Large intestine (tissue), 3 donors: ENCODE measurements at regions not wholly inside any gene's neighbourhood (a gene's known extent, or its start where the extent isn't known, plus 50 kb on each side); places are given as distances from the start of the nearest gene placed in this dataset.
A peak's percentile ranks its signal among the peaks of the same experiment; 100 is the strongest.

Experiments used
- DNase-seq, 2 donors: peaks; one replicate each; pipeline versions ENCODE4 v3.0.0 to v3.0.0-alpha.2; 2013
- H3K27ac ChIP-seq: one replicate; pipeline ENCODE4 v1.5.1; 2013; ENCODE audit warnings: low read length
- H3K27me3 ChIP-seq: 2 replicates; pipeline ENCODE4 v1.6.1; 2013; ENCODE audit warnings: low read length; ENCODE audit not compliant: control insufficient read depth, insufficient read depth
- H3K36me3 ChIP-seq: 2 replicates; pipeline ENCODE4 v1.6.1; 2013; ENCODE audit warnings: low read length; ENCODE audit not compliant: control insufficient read depth, insufficient read depth
- H3K4me1 ChIP-seq: one replicate; pipeline ENCODE4 v1.6.1; 2013; ENCODE audit warnings: low read length; ENCODE audit not compliant: control insufficient read depth, insufficient read depth
- H3K4me3 ChIP-seq: one replicate; pipeline ENCODE4 v1.5.1; 2013; ENCODE audit warnings: low read length
- H3K9me3 ChIP-seq: one replicate; pipeline ENCODE4 v1.6.1; 2013; ENCODE audit warnings: mild to moderate bottlenecking, low read depth, low read length, moderate library complexity; ENCODE audit not compliant: control insufficient read depth
- WGBS: methylation state at CpG from one replicate; pipeline ENCODE4 v1.1.5; 2013; ENCODE audit warnings: low lambda C conversion rate; ENCODE audit not compliant: insufficient coverage; 5-methylcytosine and 5-hydroxymethylcytosine counted together

DNA sequence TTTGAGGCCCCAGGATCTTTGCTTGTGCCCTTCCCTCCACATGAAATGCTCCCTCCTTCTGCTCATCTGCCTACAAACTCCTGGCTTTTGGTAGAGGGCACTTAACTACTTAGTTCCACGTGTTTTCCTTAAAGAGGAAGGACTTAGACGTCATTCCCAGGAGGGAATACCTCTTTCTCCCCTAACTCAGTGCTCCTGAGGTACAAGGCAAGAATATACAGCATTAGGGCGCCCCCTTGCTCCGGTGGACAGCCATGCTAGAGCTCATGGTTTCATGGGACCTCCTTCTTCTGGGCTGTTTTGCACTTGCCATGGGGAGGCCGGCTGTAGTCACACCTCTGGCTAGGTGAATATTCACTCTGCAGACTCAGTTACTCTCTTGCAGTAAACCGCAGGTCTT is 93.8 kb upstream of the LY86 start:
- Histone ChIP-seq H3K9me3 (no peaks in the 10 kb centered on the region), H3K4me3 (no peak overlapping the region), H3K4me1 (no peaks in the 10 kb centered on the region), H3K27ac (no peak overlapping the region), H3K36me3 (no peaks in the 10 kb centered on the region), H3K27me3 (no peaks in the 10 kb centered on the region)
- WGBS = no CpG with 5 or more reads among the region's 6 CpGs
- DNase-seq = peak in 1 of 2 donors; percentile 6

DNA sequence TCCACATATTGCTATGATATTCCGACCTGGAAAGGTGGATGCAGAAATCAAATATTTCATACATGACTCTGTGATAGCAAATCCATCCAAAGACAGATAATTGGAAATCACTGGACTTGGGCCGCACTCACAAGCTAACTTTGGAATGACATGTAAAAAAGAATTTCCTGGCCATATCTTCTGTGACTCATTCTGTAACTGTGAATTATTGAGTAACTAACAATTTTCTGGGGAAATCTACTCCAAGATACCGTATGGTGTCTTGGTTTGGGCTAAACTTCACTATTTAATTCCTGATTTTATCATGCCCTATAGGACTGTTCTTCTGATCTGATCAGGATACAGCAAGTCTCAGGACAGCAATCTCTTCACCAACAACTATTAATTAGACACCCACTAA is 92.7 kb upstream of the LY86 start:
- H3K27ac ChIP-seq = no peak overlapping the region
- H3K4me3 ChIP-seq = no peak overlapping the region
- no peaks in the 10 kb centered on the region for H3K9me3 ChIP-seq
- WGBS = 100% methylated on average over 1 of the region's 3 CpGs
- DNase-seq = no peak
- H3K36me3 ChIP-seq = no peaks in the 10 kb centered on the region
- H3K4me1 ChIP-seq = no peaks in the 10 kb centered on the region
- no peaks in the 10 kb centered on the region for H3K27me3 ChIP-seq

DNA sequence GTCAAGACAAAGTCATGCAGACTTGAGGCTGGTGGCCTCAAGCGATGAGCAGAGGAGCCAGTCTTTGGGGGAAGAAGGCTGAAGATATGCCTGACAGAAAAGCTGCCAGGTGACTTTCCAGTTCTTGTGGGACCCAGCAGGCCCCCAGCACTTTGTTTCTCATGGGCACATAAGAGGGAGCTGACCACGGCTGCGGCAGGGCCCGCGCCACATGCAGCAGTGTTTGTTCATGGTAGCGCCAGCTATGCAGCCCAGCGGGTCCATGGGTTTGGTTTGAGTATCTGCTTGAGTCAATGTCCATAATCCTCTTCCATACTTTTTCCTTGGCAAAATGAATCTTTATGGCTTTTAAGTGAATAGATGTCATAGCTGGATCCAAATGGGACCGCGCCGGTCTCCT is 91.0 kb upstream of the LY86 start:
- Histone ChIP-seq H3K4me1 (no peaks in the 10 kb centered on the region), H3K27me3 (no peaks in the 10 kb centered on the region), H3K36me3 (no peaks in the 10 kb centered on the region), H3K27ac (no peak overlapping the region), H3K9me3 (no peaks in the 10 kb centered on the region), H3K4me3 (no peak overlapping the region)
- WGBS = no CpG with 5 or more reads among the region's 10 CpGs
- no peak for DNase-seq

DNA sequence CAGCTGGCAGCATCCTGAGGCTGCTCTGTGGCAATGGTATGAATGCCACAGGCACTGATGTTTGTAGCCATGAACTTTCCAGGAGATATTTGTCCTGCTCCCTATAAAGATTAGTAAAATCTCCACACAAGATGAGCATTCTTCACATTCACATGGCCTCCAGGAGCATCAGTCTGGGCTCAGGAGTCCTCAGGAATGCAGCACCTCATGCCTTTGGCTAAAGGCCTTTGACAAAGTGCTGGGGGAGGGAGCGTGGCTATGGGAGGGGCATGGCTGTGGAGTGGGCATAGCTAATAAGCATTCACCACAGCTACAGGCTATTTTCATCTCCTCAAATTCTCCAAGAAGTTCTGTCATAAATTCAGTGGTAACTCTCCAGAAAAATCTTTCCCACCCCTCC is 90.5 kb upstream of the LY86 start:
- H3K36me3 ChIP-seq = no peaks in the 10 kb centered on the region
- DNase-seq = no peak
- H3K4me1 ChIP-seq = no peaks in the 10 kb centered on the region
- H3K27ac ChIP-seq = no peak overlapping the region
- H3K27me3 ChIP-seq = no peaks in the 10 kb centered on the region
- WGBS = no CpG with 5 or more reads among the region's 1 CpG
- no peak overlapping the region for H3K4me3 ChIP-seq
- H3K9me3 ChIP-seq = no peaks in the 10 kb centered on the region

DNA sequence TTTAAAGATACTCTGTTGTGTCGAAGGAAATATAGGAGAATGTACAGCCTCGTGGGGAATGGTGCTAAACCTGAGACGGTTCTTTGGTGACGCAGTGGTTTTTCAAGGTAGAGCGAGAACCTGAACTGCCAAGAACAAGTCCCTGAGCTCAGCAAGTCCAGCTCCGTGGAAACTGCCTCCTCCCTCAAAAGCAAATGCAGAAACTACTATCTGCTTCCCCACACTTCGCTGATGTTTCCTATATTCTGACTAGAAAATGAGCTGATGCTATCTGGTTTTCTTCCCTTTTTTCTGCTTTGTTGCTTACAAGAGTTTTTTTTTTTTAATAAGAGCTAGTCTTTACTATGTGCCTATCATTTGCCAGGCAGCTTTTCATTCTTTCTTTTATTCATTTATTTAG is 85.3 kb upstream of the LY86 start:
- 80% methylated on average over 1 of the region's 7 CpGs for WGBS
- no peaks in the 10 kb centered on the region for H3K4me1 ChIP-seq
- H3K9me3 ChIP-seq = no peaks in the 10 kb centered on the region
- no peaks in the 10 kb centered on the region for H3K36me3 ChIP-seq
- no peak overlapping the region for H3K27ac ChIP-seq
- no peak overlapping the region for H3K4me3 ChIP-seq
- peaks cover 2% of the 10 kb centered on the region for H3K27me3 ChIP-seq
- DNase-seq = no peak

DNA sequence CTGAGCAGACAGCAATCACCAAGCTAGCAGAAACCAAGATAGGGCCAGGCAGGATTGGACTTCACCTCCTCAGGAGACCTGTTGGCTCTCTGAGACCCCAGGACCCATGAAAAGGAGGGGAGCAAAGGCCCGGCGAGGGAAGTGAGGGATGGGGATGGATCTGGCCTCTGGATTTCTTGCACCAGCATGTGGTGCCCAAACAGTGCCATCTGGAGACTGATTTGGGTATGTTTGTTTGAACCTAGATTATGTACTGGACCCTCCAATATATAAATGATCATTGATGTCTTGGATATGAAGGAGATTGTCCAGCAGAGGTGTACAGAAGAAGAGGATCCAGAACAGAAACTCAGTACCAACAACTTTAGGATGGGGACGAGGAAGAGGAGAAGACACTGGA is 83.4 kb upstream of the LY86 start:
- no peaks in the 10 kb centered on the region for H3K9me3 ChIP-seq
- H3K36me3 ChIP-seq = no peaks in the 10 kb centered on the region
- H3K4me3 ChIP-seq = no peak overlapping the region
- peaks cover 2% of the 10 kb centered on the region for H3K27me3 ChIP-seq
- DNase-seq = no peak
- no peak overlapping the region for H3K27ac ChIP-seq
- H3K4me1 ChIP-seq = no peaks in the 10 kb centered on the region
- WGBS = 100% methylated on average over 1 of the region's 3 CpGs

DNA sequence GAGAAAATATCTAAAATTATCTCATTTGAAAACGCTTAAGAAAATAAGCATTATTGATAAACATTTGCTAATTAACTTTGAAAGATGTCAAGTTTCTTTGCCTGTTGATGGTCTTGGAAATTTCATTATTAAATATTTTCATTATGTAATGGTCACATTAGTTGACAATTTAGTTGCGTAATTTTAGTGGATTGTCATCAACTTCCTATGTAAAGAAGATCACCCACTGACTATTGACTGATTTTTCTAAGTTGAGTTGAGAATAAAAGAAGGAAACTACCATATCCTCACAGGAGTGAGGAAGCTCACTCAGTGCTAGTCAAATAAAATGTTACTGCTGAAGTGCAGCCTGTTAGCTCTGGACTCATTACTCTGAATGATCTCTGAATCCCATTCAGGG is 79.9 kb upstream of the LY86 start:
- Histone ChIP-seq H3K36me3 (no peaks in the 10 kb centered on the region), H3K9me3 (no peaks in the 10 kb centered on the region), H3K4me1 (no peaks in the 10 kb centered on the region), H3K27me3 (peaks cover 2% of the 10 kb centered on the region), H3K4me3 (no peak overlapping the region), H3K27ac (no peak overlapping the region)
- WGBS = 100% methylated on average over 2 of the region's 2 CpGs
- DNase-seq = no peak

DNA sequence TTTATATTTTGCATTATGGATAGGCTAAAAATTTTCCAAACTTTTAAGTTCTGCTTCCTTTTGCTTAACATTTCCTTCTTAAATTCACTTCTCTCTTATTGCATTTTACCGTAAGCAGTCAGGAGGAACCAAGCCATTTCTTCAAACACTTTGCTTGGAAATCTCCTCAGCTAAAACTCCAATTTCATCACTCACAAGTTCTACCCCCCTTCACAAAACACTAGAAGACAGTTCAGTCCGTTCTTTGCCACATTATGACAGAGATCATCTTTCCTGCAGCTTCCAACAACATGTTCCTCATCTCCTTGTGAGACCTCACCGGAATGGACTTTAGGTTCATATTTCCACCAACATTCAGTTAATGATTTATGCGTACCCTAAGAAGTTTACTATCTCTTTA is 79.2 kb upstream of the LY86 start:
- Histone ChIP-seq H3K4me1 (no peaks in the 10 kb centered on the region), H3K27ac (no peak overlapping the region), H3K4me3 (no peak overlapping the region), H3K9me3 (no peaks in the 10 kb centered on the region), H3K36me3 (no peaks in the 10 kb centered on the region), H3K27me3 (peaks cover 2% of the 10 kb centered on the region)
- no peak for DNase-seq
- 69% methylated on average over 3 of the region's 4 CpGs for WGBS

DNA sequence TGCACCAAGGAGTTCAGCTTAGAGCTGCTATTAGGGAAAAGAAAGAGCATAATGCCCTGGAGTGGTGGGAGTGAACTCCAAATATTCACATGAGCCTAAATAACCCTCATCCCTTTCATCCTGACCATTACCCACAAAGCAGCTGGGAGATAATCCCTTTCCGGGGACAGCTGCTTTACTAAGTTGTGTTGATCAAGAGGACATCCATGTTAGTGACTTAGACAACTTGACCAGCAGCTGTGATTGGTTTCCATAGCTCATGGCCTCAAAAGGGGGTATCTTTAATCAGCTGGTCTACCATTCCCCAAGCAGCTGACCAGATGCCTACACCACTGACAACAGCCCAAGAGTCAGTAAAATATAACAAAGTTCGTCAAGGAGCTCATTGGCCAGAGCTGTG is 75.8 kb upstream of the LY86 start:
- Histone ChIP-seq H3K36me3 (no peaks in the 10 kb centered on the region), H3K27ac (no peak overlapping the region), H3K27me3 (no peaks in the 10 kb centered on the region), H3K4me1 (no peaks in the 10 kb centered on the region), H3K4me3 (no peak overlapping the region), H3K9me3 (no peaks in the 10 kb centered on the region)
- no CpG with 5 or more reads among the region's 2 CpGs for WGBS
- DNase-seq = no peak

DNA sequence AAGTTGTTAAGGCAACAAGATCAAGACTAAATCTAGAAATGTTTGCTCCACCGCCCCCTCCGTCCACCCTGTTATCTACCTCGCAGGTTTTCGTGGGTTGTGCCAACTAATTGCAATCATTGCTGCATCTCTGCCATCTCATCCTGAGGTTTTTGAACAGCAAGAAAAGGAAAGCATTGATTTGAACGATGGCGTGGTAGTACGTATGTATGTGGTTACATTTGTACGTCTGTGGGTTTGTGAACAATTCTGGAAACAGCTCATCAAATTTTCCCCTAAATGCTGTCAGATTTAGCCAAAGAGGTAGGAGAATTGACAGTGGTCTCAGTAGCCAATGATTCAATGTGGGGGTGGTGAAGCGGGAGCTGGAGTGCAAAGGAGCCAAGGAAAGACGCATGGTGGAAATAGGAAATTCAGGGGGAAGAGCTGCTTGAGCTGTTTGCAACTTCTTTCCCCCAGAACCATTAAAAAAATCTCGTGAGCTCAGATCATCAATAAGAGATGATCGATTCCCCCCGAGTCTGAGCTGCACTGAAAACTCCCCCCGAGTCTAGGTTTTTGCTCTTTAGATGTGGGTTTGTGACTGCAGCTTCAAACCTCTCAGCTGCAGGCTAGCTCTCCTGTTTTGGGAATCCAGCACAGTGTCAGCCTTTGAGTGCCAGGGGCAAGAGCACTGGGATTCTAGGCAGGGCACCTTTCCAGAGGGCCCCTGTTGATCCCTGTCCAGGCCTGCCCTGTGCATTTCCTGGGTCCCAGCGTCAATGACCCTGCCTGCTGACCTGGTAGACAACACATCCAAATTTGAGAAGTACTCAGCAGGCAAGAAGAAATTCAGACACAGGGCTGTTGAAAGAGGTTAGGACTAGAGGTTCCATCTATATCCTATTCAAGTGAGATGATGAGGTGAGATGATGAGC is 72.6 kb upstream of the LY86 start:
- Histone ChIP-seq H3K9me3 (no peaks in the 10 kb centered on the region), H3K4me3 (no peak overlapping the region), H3K4me1 (no peaks in the 10 kb centered on the region), H3K27me3 (no peaks in the 10 kb centered on the region), H3K36me3 (no peaks in the 10 kb centered on the region), H3K27ac (no peak overlapping the region)
- no CpG with 5 or more reads among the region's 15 CpGs for WGBS
- no peak for DNase-seq
